ENCODE measurements at regions not wholly inside any gene's neighbourhood (a gene's known extent, or its start where the extent isn't known, plus 50 kb on each side); places are given as distances from the start of the nearest gene placed in this dataset.

DNA sequence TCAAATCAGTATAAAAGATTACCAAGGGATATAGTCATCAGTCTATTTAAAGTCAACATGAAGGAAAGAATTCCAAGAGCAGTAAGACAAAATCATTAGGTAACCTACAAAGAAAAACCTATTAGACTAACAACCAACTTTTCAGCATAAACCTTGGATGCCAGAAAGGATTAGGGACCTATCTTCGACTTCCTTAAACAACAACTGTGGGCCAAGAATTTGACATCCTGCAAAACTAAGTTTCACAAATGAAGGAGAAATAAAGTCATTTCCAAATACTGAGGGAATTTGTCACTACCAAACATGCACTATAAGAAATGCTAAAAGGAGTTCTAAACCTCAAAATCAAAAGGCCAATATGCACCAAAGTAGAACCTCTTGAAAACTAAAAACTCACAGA is 147.9 kb upstream of the TFPI start:
- Mint-ChIP-seq H3K36me3 (no peaks in the 10 kb centered on the region), H3K9me3 (no peaks in the 10 kb centered on the region), H3K4me3 (no peak overlapping the region), H3K27ac (no peak overlapping the region), H3K4me1 (no peaks in the 10 kb centered on the region), H3K27me3 (no peaks in the 10 kb centered on the region)
- CTCF ChIA-PET, result no interaction called here
- DNase-seq, result no peak

DNA sequence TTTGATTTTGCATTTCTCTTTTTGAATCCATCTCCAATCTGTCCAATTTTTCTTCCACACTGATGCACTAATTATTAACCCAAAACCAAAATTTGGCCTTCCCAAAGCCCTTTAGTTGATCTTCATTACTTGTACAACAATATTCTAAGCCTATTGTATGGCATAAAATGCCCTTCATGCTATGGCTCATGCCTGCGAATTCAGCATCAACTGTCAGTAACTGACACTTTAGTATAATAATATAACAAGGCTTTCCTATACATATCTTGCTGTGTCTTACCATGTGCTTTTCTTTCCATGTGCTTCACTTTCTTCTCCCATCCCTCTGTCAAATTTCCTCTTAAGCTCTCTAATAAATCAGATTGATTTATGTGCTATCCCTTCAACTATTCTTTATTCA is 154.0 kb upstream of the TFPI start:
- no peaks in the 10 kb centered on the region for H3K27me3 Mint-ChIP-seq
- H3K4me1 Mint-ChIP-seq, result no peaks in the 10 kb centered on the region
- no peak overlapping the region for H3K27ac Mint-ChIP-seq
- H3K36me3 Mint-ChIP-seq, result no peaks in the 10 kb centered on the region
- H3K9me3 Mint-ChIP-seq, result no peaks in the 10 kb centered on the region
- DNase-seq, result no peak
- CTCF ChIA-PET, result no interaction called here
- H3K4me3 Mint-ChIP-seq, result no peak overlapping the region

DNA sequence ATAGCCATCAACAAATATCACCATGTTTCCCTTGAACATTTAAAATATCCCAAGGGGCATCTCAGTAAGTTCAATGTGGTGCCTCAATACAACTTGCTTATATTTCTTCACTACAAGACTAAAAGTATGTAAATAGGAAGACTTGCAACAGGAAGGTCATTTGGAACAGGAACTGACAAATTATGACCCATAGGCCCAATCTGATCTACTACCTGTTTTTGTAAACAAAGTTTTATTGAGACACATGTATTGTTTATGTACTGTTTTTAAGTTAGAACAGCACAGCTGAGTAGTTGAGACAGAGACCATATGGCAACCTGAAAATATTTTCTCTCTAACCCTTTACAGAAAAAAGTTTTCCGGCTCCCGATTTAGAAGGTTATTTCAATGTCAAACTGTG is 154.8 kb upstream of the TFPI start:
- H3K4me1 Mint-ChIP-seq, result no peaks in the 10 kb centered on the region
- H3K9me3 Mint-ChIP-seq, result no peaks in the 10 kb centered on the region
- CTCF ChIA-PET, result no interaction called here
- no peaks in the 10 kb centered on the region for H3K27me3 Mint-ChIP-seq
- DNase-seq, result no peak
- no peaks in the 10 kb centered on the region for H3K36me3 Mint-ChIP-seq
- H3K27ac Mint-ChIP-seq, result no peak overlapping the region
- H3K4me3 Mint-ChIP-seq, result no peak overlapping the region

DNA sequence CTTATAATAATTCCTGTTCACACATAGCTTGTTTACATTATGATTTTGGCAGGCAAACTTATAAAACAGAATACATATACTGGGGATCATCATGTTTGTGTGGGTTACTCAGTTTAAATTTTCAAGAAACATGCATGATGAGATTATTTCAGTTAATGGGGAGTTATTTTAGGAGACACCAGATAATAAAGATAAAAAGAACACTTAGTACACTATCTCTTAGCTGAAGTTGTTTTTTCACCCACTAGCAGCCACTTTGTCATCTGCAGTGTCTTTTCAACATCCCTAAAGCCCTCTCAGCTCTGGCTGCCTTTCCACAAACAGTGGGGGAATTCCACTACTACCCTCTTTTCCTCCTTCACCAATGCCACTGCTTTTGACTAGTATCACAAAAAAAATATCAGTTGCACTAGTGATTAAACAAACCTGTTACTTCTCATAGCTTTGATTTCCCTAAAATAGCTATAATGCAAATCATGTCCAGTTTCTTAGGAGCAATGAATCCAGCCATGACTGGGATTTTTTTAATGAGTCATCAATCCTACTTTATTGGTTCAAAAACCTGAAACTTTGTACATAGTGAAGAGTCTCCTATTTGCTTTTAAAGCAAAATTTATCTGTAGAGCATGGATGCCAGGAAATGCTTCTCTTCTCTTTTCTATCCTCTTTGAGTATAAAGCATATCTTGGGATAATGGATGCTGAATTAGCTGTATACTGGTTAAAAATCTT is 156.7 kb upstream of the TFPI start:
- Mint-ChIP-seq H3K4me3 (no peak overlapping the region), H3K9me3 (no peaks in the 10 kb centered on the region), H3K4me1 (no peaks in the 10 kb centered on the region), H3K27me3 (no peaks in the 10 kb centered on the region), H3K27ac (no peak overlapping the region), H3K36me3 (no peaks in the 10 kb centered on the region)
- no peak for DNase-seq
- CTCF ChIA-PET, result no interaction called here

DNA sequence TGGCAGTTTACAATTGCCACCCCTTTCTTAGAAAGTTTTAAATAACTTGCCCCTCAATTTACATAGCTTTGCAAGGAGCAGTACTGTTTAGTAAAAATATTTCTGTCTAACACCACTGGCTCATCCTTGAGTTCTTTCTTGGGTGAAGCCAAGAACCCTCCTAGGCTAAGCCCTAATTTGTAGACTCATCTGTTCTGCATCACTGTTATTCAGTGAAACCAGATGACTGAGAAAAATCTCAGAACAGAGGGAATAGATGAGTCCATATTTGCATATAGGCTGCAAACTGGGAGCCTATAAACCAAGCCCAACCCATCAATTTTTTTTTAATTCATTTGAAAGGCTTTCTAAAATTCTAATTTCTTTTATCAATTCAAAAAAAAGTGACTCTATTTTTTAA is 161.4 kb upstream of the TFPI start:
- Mint-ChIP-seq H3K4me3 (no peak overlapping the region), H3K27ac (no peak overlapping the region), H3K27me3 (no peaks in the 10 kb centered on the region), H3K36me3 (no peaks in the 10 kb centered on the region), H3K9me3 (no peaks in the 10 kb centered on the region), H3K4me1 (no peaks in the 10 kb centered on the region)
- DNase-seq, result no peak
- CTCF ChIA-PET, result no interaction called here

DNA sequence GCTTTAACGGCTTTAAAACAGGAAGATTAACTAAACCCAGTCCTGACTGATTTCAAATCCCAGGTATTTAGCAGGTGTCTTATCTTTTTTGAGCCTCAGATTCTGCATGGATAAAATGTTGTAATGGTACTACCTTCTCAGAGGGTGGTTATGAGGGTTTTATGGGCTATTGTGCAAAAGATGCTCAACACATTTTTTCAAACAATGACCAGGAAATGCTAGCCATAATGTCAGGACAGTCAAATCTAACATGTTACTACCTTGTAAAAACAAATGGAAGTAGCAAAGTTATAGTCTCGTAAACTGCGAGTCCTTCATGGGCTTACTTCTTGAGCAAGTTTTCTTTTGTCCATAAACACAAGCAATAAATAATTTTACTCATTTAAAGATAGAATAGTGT is 162.1 kb upstream of the TFPI start:
- H3K27me3 Mint-ChIP-seq, result no peaks in the 10 kb centered on the region
- no peak overlapping the region for H3K4me3 Mint-ChIP-seq
- H3K27ac Mint-ChIP-seq, result no peak overlapping the region
- H3K9me3 Mint-ChIP-seq, result no peaks in the 10 kb centered on the region
- DNase-seq, result no peak
- no peaks in the 10 kb centered on the region for H3K4me1 Mint-ChIP-seq
- no peaks in the 10 kb centered on the region for H3K36me3 Mint-ChIP-seq
- CTCF ChIA-PET, result no interaction called here

DNA sequence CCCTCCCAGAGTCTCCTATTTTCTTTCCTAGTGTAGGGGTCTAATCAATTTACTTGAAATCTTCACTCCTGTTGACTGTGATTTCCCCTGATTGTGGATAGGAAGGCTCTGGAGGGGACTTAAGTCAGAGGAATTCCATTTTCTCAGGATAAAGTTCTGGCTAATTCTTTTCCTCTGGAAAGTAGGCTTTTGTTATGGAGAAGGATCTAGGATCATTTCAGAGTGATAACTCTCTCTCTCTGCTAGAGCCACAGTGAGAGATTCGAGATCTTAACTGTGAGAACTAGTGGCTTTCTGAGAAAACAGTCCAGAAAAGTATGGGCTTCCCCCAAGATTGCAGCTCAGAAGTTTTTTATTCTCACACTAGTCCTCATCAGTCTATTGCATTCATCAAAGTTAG is 163.9 kb upstream of the TFPI start:
- Mint-ChIP-seq H3K4me3 (no peak overlapping the region), H3K27me3 (no peaks in the 10 kb centered on the region), H3K27ac (no peak overlapping the region), H3K9me3 (no peaks in the 10 kb centered on the region), H3K4me1 (no peaks in the 10 kb centered on the region), H3K36me3 (no peaks in the 10 kb centered on the region)
- CTCF ChIA-PET, result no interaction called here
- DNase-seq, result no peak

DNA sequence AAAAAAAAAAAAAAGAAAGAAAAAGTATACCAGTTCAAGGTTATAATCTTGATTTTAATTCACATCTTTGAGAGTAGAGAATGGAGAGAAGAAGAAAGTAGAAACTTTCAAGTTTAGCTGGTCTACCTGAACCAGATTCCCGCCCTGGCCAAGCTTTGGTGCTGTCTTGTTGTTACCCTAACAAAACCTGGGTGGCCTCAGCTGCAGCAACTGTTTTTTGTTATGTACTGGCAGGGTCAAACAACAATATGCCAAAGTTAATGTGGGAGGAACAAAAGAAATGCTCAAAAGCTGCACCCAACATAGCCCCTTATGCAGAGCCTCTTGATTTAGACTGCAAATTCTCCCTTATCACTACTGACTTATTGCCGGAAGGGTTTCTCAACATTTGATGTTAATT is 165.3 kb upstream of the TFPI start:
- Mint-ChIP-seq H3K27me3 (no peaks in the 10 kb centered on the region), H3K4me3 (no peak overlapping the region), H3K4me1 (no peaks in the 10 kb centered on the region), H3K36me3 (no peaks in the 10 kb centered on the region), H3K27ac (no peak overlapping the region), H3K9me3 (no peaks in the 10 kb centered on the region)
- CTCF ChIA-PET, result no interaction called here
- no peak for DNase-seq

DNA sequence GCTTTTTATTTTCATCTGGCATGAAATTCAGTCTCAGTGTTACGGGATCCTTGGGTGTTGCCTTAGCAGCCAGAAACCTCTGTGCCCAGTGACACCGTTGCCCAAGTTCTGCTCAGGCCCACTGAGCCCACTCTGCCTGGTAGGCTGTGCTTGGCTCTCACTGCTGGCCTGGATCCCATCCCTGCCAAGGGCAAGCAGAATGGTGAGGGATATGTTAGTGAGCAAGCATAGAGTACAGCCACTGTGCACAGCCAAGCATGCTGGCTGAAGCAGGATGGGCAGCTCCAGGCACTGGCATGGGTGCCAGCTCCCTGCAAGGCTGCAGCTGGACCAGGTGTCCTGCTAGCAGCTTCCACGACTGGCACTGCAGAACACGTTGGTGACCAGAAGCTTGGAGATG is 194.7 kb upstream of the TFPI start:
- H3K27ac Mint-ChIP-seq, result no peak overlapping the region
- H3K27me3 Mint-ChIP-seq, result no peaks in the 10 kb centered on the region
- CTCF ChIA-PET, result no interaction called here
- DNase-seq, result no peak
- no peaks in the 10 kb centered on the region for H3K9me3 Mint-ChIP-seq
- H3K4me3 Mint-ChIP-seq, result no peak overlapping the region
- H3K36me3 Mint-ChIP-seq, result no peaks in the 10 kb centered on the region
- H3K4me1 Mint-ChIP-seq, result no peaks in the 10 kb centered on the region

DNA sequence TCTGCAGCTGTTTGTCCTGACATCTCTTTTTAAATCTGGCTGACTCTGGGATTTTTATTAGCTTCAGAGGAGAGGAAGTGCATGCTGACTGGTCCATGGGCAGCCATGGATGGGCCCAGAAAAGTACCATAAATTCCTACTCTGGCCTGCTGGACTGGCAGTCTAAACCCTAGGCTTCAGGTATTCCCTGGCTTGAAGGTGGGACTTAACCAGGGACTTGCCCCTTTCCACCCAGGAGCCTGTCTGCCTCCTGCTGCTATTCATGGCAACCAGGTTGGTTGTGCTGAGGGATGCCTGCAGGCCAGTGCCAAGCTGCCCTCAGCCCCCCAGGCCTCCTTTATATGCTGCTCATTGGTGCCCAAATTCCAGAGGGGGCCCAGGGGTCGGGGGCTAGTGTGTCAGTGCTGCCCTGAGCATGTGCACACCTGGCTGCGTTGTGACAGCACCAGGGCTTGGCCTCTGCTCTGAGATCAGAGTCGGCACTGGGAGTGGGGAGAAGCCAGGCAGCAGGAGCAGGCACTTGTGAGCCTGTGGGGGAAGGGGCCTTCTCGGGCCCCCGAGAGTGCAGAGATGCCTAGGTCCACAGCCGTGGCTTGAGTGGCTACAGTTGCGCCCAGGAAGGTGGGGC is 195.7 kb upstream of the TFPI start:
- Mint-ChIP-seq H3K4me1 (no peaks in the 10 kb centered on the region), H3K4me3 (no peak overlapping the region), H3K27ac (no peak overlapping the region), H3K27me3 (no peaks in the 10 kb centered on the region), H3K36me3 (no peaks in the 10 kb centered on the region), H3K9me3 (no peaks in the 10 kb centered on the region)
- no peak for DNase-seq
- CTCF ChIA-PET, result no interaction called here

DNA sequence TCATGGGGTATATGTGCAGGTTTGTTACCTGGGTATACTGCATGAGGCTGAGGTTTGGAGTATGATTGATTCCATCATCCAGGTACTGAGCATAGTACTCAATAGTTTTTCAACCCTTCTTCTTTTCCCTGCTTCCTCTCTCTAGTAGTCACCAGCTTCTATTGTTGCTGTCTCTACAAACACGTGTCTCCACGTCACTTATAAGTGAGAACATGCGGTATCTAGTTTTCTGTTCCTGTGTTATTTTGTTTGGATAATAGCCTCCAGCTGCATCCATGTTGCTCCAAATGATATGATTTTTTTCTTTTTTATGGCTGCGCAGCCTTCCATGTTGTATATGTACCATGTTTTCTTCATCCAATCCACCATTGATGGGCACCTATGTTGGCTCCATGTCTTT is 214.8 kb upstream of the TFPI start:
- H3K4me3 Mint-ChIP-seq, result no peak overlapping the region
- H3K4me1 Mint-ChIP-seq, result no peaks in the 10 kb centered on the region
- no peaks in the 10 kb centered on the region for H3K36me3 Mint-ChIP-seq

DNA sequence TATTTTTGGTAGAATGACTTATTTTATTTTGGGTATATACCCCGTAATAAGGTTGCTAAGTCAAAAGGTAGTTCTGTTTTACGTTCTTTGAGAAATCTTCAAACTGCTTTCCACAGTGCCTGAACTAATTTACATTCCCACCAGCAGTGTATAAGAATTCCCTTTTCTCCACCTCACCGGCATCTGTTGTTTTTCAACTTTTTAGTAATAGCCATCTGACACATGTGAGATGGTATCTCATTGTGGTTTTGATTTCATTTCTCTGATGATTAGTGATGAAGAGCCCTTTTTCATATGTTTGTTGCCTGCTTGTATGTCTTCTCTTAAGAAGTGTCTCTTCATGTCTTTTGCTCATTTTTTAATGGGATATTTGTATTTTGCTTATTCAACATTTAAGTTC is 215.2 kb upstream of the TFPI start:
- Mint-ChIP-seq H3K4me1 (no peaks in the 10 kb centered on the region), H3K36me3 (no peaks in the 10 kb centered on the region), H3K27ac (no peak overlapping the region), H3K9me3 (peaks cover 4% of the 10 kb centered on the region), H3K27me3 (no peaks in the 10 kb centered on the region), H3K4me3 (no peak overlapping the region)
- no peak for DNase-seq
- CTCF ChIA-PET, result no interaction called here

More for the DNA sequence above, 214.8 kb upstream of the TFPI start:
- H3K27me3 Mint-ChIP-seq, result no peaks in the 10 kb centered on the region
- H3K9me3 Mint-ChIP-seq, result peaks cover 4% of the 10 kb centered on the region
- DNase-seq, result no peak
- CTCF ChIA-PET, result no interaction called here
- no peak overlapping the region for H3K27ac Mint-ChIP-seq

DNA sequence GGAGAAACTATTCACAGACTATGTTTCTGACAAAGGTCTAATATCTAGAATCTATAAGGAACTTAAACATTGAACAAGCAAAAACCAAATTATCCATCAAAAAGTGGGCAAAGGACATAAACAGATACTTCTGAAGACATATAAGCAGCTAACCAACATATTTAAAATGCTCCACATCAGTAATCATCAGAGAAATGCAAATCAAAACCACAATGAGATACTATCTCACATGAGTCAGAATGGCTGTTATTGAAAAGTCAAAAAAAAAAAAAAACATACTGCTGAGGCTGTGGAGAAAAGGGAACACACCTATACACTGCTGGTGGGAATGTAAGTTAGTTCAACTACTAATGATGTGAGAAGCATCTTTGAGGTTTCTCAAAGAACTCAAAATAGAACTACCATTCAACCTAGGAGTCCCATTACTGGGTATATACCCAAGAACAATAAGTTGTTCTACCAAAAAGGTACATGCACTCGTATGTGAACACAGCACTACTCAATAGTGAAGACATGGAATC is 220.4 kb upstream of the TFPI start:
- H3K27me3 Mint-ChIP-seq, result no peaks in the 10 kb centered on the region
- H3K27ac Mint-ChIP-seq, result no peak overlapping the region
- CTCF ChIA-PET, result no interaction called here

DNA sequence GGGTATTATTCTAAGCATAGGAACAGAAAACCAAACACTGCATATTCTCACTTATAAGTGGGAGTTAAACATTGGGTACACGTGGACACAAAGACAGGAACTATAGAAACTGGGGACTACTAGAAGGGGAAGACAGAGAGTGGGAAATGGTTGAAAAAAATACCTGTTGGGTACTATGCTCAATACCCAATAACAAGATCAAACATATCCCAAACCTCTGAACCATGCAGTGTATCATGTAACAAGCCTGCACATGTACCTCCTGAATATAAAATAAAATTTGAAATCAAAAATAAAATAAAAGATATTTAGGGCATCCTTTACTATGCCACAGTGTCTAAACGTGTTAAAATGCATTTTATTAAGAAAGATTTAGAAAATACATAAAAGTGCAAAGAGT is 221.0 kb upstream of the TFPI start:
- Mint-ChIP-seq H3K36me3 (no peaks in the 10 kb centered on the region), H3K27ac (no peak overlapping the region), H3K9me3 (peaks cover 4% of the 10 kb centered on the region), H3K27me3 (no peaks in the 10 kb centered on the region), H3K4me3 (no peak overlapping the region), H3K4me1 (no peaks in the 10 kb centered on the region)
- DNase-seq, result no peak
- CTCF ChIA-PET, result no interaction called here

More for the DNA sequence above, 220.4 kb upstream of the TFPI start:
- Mint-ChIP-seq H3K36me3 (no peaks in the 10 kb centered on the region), H3K9me3 (peaks cover 4% of the 10 kb centered on the region), H3K4me1 (no peaks in the 10 kb centered on the region), H3K4me3 (no peak overlapping the region)
- DNase-seq, result no peak

DNA sequence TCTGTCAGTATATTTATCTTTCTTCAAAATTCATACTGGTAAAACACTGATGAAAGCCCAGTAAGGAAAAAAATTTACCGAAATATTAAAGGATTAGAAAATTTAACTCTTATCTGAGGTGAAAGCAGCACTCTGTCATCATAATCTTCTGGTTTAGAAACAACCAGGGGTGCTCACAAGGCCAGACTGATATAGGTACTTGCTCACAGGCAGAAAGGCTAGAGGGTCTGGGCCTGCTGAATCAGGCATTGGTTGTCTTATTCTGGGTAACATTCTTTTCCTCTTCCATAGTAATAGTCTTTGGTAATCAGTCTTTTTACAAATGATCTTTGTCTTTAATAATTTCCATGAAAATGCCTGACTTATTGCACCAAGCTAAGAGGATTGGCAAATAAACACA is 221.4 kb upstream of the TFPI start:
- CTCF ChIA-PET, result no interaction called here
- H3K4me1 Mint-ChIP-seq, result no peaks in the 10 kb centered on the region
- H3K27ac Mint-ChIP-seq, result no peak overlapping the region
- DNase-seq, result no peak
- H3K36me3 Mint-ChIP-seq, result no peaks in the 10 kb centered on the region
- H3K9me3 Mint-ChIP-seq, result peaks cover 4% of the 10 kb centered on the region
- H3K4me3 Mint-ChIP-seq, result no peak overlapping the region
- no peaks in the 10 kb centered on the region for H3K27me3 Mint-ChIP-seq

Data from activated naive CD4-positive, alpha-beta T cell treated with anti-CD3 and anti-CD28 coated beads, Interleukin-2, amount 10 ng/mL, durations not matched to agents 7 days and 5 days (primary cell).